ENCODE measurements at regions not wholly inside any gene's neighbourhood (a gene's known extent, or its start where the extent isn't known, plus 50 kb on each side); places are given as distances from the start of the nearest gene placed in this dataset.

DNA sequence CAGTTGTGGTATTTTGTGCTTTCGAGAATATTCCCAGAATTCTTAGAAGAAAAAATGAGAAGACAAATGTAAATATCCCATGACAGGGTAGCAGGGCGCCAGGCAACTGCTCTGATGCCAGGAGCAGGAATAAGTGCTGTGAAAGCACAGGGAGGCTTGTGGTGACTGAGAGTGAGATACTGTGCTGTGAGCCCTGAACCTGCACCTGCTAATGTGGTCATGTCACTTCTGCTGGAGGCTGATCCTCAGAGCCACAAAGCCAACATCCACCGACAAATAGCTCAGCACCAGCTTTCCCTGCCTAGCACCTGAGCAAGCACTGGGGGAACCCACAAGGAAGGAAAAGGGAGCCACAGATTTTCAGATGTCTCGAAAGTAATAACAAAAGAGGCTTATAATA, 368.6 kb upstream of the CDH4 start:
- ATAC-seq (ENCODE audit: low read depth) (no peak), DNase-seq (no peak)
- POLR2A ChIA-PET = no interaction called here
- no peaks in the 10 kb centered on the region for H3K9me3 Mint-ChIP-seq
- no peaks in the 10 kb centered on the region for H3K4me1 Mint-ChIP-seq
- CTCF ChIA-PET = no interaction called here
- H3K36me3 Mint-ChIP-seq (ENCODE audit: low read depth) = no peaks in the 10 kb centered on the region
- TF ChIP-seq, protein P1, sequence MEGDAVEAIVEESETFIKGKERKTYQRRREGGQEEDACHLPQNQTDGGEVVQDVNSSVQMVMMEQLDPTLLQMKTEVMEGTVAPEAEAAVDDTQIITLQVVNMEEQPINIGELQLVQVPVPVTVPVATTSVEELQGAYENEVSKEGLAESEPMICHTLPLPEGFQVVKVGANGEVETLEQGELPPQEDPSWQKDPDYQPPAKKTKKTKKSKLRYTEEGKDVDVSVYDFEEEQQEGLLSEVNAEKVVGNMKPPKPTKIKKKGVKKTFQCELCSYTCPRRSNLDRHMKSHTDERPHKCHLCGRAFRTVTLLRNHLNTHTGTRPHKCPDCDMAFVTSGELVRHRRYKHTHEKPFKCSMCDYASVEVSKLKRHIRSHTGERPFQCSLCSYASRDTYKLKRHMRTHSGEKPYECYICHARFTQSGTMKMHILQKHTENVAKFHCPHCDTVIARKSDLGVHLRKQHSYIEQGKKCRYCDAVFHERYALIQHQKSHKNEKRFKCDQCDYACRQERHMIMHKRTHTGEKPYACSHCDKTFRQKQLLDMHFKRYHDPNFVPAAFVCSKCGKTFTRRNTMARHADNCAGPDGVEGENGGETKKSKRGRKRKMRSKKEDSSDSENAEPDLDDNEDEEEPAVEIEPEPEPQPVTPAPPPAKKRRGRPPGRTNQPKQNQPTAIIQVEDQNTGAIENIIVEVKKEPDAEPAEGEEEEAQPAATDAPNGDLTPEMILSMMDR (IDR thresholded peaks at IDR 0.05) = no peak
- H3K27ac Mint-ChIP-seq = no peak overlapping the region
- no peak overlapping the region for H3K4me3 Mint-ChIP-seq
- intact Hi-C loops (cut with micrococcal nuclease) = no loop called here
- H3K27me3 Mint-ChIP-seq = no peaks in the 10 kb centered on the region

DNA sequence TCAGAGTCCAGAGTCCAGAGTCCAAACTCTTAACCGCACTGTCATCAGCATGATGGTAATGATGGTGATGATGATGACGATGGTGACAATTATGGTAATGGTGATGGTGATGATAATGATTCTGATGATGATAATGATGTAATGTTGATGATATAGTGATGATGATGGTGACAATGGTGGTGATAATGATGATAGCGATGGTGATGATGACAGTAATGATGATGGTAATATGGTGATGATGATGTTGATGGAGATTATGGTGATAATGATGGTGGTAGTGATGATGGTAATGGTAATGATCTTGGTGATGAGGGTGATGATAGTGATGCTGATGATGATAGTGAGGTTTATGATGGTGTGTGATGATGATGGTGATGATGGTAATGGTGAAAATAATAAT, 367.8 kb upstream of the CDH4 start:
- TF ChIP-seq, protein P1 (IDR thresholded peaks at IDR 0.05) = no peak
- ATAC-seq (ENCODE audit: low read depth) (no peak), DNase-seq (no peak)
- no peaks in the 10 kb centered on the region for H3K9me3 Mint-ChIP-seq
- no peaks in the 10 kb centered on the region for H3K36me3 Mint-ChIP-seq (ENCODE audit: low read depth)
- H3K4me1 Mint-ChIP-seq = no peaks in the 10 kb centered on the region
- intact Hi-C loops (cut with micrococcal nuclease) = no loop called here
- no peak overlapping the region for H3K4me3 Mint-ChIP-seq
- ChIA-PET CTCF (no interaction called here), POLR2A (no interaction called here)
- H3K27ac Mint-ChIP-seq = no peak overlapping the region
- no peaks in the 10 kb centered on the region for H3K27me3 Mint-ChIP-seq

DNA sequence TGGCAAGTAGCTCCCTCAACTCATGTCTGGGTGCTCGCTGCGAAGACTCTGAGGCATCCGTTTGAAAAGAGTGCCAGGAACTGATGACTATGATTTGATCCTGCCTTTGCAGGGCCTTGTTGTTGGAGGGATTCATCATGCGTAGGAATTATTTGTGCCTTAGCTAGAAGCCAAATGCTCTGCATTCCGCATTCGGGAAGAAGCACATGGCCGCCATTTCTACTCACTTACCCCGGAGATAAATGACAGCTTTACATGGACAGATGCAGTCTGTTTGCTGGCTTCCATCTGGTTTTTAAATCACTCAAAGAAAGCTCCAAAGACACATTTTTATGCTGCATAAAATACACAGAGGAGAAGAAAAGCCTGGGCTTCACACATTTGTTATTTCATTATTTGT, 363.3 kb upstream of the CDH4 start:
- H3K27me3 Mint-ChIP-seq = no peaks in the 10 kb centered on the region
- ChIA-PET POLR2A (no interaction called here), CTCF (no interaction called here)
- ATAC-seq (ENCODE audit: low read depth) (no peak), DNase-seq (no peak)
- TF ChIP-seq, protein P1 (IDR thresholded peaks at IDR 0.05) = no peak
- intact Hi-C loops (cut with micrococcal nuclease) = no loop called here
- no peak overlapping the region for H3K27ac Mint-ChIP-seq
- no peaks in the 10 kb centered on the region for H3K36me3 Mint-ChIP-seq (ENCODE audit: low read depth)
- H3K4me1 Mint-ChIP-seq = no peaks in the 10 kb centered on the region
- no peaks in the 10 kb centered on the region for H3K9me3 Mint-ChIP-seq
- H3K4me3 Mint-ChIP-seq = no peak overlapping the region

DNA sequence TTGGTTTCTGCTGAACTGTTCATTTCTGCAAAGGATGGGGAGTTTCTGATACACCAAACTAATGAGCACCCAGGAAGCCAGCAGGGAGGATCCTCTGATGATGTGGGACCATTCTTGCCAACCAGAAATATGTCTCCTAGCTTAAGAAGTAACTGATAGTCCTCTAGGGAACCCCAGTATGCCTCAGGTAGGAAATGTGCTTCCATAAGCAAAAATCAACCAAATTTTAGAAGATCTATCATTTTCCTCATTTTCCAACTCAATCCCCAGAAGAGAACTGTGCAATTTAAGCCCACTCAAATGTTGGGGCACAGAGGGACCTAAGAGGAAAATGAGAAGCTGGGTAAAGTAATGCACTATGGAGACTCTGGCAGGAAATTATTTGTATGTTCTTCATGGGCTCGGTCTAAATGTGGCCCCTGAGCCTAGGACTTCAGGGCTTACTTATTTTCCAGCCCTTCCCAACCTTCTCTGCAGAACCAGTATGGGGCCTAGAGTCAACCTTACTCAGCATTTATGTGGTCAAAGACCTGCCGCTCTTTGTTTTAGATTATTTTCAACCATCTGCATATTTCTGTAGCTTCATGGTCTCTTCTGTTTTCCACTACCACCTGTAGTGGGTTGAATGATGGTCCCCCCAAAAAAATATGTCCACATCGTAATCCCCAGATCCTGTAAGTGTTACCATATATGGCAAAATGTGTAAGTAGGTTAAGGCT, 359.8 kb upstream of the CDH4 start:
- DNase-seq = no peak
- TF ChIP-seq, protein P1 (IDR thresholded peaks at IDR 0.05) = no peak
- H3K9me3 Mint-ChIP-seq = no peaks in the 10 kb centered on the region
- POLR2A ChIA-PET = no interaction called here
- no peak for ATAC-seq (ENCODE audit: low read depth)
- H3K36me3 Mint-ChIP-seq (ENCODE audit: low read depth) = no peaks in the 10 kb centered on the region
- intact Hi-C loops (cut with micrococcal nuclease) = no loop called here
- CTCF ChIA-PET = no interaction called here
- no peaks in the 10 kb centered on the region for H3K4me1 Mint-ChIP-seq
- no peak overlapping the region for H3K27ac Mint-ChIP-seq
- H3K27me3 Mint-ChIP-seq = no peaks in the 10 kb centered on the region
- no peak overlapping the region for H3K4me3 Mint-ChIP-seq

DNA sequence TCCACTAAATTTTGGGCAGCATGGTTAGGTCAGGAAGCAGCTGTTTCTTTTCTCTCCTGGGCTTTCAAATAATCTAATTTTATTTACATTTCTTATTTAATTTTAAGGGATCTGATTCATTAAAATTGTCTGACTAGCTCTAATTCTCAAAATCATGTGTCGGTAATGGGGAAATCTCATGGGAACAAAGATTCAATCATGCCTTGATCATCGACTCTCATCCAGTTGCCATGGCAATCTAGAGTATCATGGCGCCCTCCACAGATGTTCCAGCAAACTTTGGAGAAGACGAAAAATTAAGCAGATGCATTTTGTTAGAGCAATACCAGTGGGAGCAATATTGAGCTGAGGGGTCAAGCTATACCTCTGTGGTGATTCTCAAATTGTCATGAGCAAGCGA, 358.0 kb upstream of the CDH4 start:
- no peak for ATAC-seq (ENCODE audit: low read depth)
- intact Hi-C loops (cut with micrococcal nuclease) = no loop called here
- no peaks in the 10 kb centered on the region for H3K27me3 Mint-ChIP-seq

More for the DNA sequence above, 358.0 kb upstream of the CDH4 start:
- Mint-ChIP-seq H3K4me3 (no peak overlapping the region), H3K27ac (no peak overlapping the region), H3K9me3 (no peaks in the 10 kb centered on the region), H3K36me3 (ENCODE audit: low read depth) (no peaks in the 10 kb centered on the region), H3K4me1 (no peaks in the 10 kb centered on the region)
- no peak for DNase-seq
- ChIA-PET POLR2A (no interaction called here), CTCF (no interaction called here)
- TF ChIP-seq, protein P1 (IDR thresholded peaks at IDR 0.05) = no peak

Measured in activated B cell treated with CpG ODN at 0.5 μM for 24 hours (primary cell).